Caco-2 (cell line): ENCODE measurements at regions not wholly inside any gene's neighbourhood (a gene's known extent, or its start where the extent isn't known, plus 50 kb on each side); places are given as distances from the start of the nearest gene placed in this dataset.

ENCODE experiments used
- BruUV-seq: library from RNA; stranded (reverse); fragments of 400-500 nt; replicated peaks from 2 replicates; lab custom pipeline; 2021; lab: Mats Ljungman, UMichigan
- CTCF ChIA-PET: fragments of 300-600 bp; sonication (Branson Sonifier 250); formaldehyde crosslinking; loops from one replicate; lab custom pipeline; 2022; ENCODE audit warnings: antibody characterized with exemption; lab: Charles Lee
- POLR2A ChIA-PET: fragments of 300-600 bp; sonication (Branson Sonifier 250); formaldehyde crosslinking; loops from one replicate; lab custom pipeline; 2022; ENCODE audit warnings: antibody characterized with exemption; lab: Charles Lee
- DNase-seq, 2 experiments: peaks; one replicate each; pipeline versions ENCODE4 v3.0.0 to v3.0.0-alpha.2; 2020 to 2022
- H3K27me3 ChIP-seq: replicated peaks from 2 replicates; pipeline ENCODE4 v1.6.0; 2011; ENCODE audit warnings: low read length; ENCODE audit not compliant: control insufficient read depth, insufficient read depth
- H3K36me3 ChIP-seq: 2 replicates; pipeline ENCODE4 v1.5.1; 2011; ENCODE audit warnings: low read length; ENCODE audit not compliant: control insufficient read depth, insufficient read depth
- H3K4me1 ChIP-seq: fragments of 250-450 bp; sonication (Bioruptor Pico); 2 replicates; pipeline ENCODE4 v1.5.1; 2020; ENCODE audit warnings: mild to moderate bottlenecking
- H3K4me3 ChIP-seq: 2 replicates; pipeline ENCODE4 v1.5.1; 2011; ENCODE audit warnings: low read depth, mild to moderate bottlenecking, control low read depth, low read length
- H3K9me3 ChIP-seq: fragments of 250-450 bp; sonication (Bioruptor Pico); 2 replicates; pipeline ENCODE4 v1.5.1; 2020; ENCODE audit warnings: mild to moderate bottlenecking, moderate library complexity
- H3K27ac Mint-ChIP-seq: one replicate; pipeline ENCODE4 v1.8.0; 2022; ENCODE audit warnings: mixed read lengths; ENCODE audit not compliant: unreplicated experiment
- H3K27me3 Mint-ChIP-seq: one replicate; pipeline ENCODE4 v1.8.0; 2022; ENCODE audit warnings: mixed read lengths; ENCODE audit not compliant: insufficient read depth, unreplicated experiment
- H3K36me3 Mint-ChIP-seq: one replicate; pipeline ENCODE4 v1.8.0; 2022; ENCODE audit warnings: mild to moderate bottlenecking, mixed read lengths; ENCODE audit not compliant: insufficient read depth, unreplicated experiment
- H3K4me1 Mint-ChIP-seq: one replicate; pipeline ENCODE4 v1.8.0; 2022; ENCODE audit warnings: low read depth, mixed read lengths; ENCODE audit not compliant: unreplicated experiment
- H3K4me3 Mint-ChIP-seq: one replicate; pipeline ENCODE4 v1.8.0; 2022; ENCODE audit warnings: mild to moderate bottlenecking, moderate library complexity, mixed read lengths; ENCODE audit not compliant: unreplicated experiment
- H3K9me3 Mint-ChIP-seq: one replicate; pipeline ENCODE4 v1.8.0; 2022; ENCODE audit warnings: mixed read lengths; ENCODE audit not compliant: unreplicated experiment
- CTCF ChIP-seq, 2 experiments: fragments of 200-600 bp in 1 of 2; IDR thresholded peaks; 1 replicate in 1 of 2; 2 replicates in 1 of 2; pipeline versions ENCODE4 v1.5.1 to v1.8.0; 2011 to 2022; ENCODE audit warnings: antibody characterized with exemption in 1 of 2, control low read depth in 1 of 2, inconsistent platforms in 1 of 2, low read depth in 1 of 2, low read length in 1 of 2, mild to moderate bottlenecking in 1 of 2, moderate library complexity in 1 of 2; ENCODE audit not compliant: insufficient read depth in 1 of 2, severe bottlenecking in 1 of 2, unreplicated experiment in 1 of 2
- intact Hi-C: fragments of 100-400 bp; cut with micrococcal nuclease; formaldehyde crosslinking; loops from one replicate; pipeline ENCODE4 v1.10.0; 2022; ENCODE audit not compliant: unreplicated experiment

GRCh38 chr6:86563197-86563596 lies 374.1 kb upstream of the HTR1E start:
- no peak overlapping the region for H3K27ac Mint-ChIP-seq
- no peaks in the 10 kb centered on the region for H3K27me3 Mint-ChIP-seq
- Histone ChIP-seq H3K4me3 (no peak overlapping the region), H3K27me3 (no peaks in the 10 kb centered on the region), H3K36me3 (no peaks in the 10 kb centered on the region), H3K9me3 (no peaks in the 10 kb centered on the region), H3K4me1 (no peaks in the 10 kb centered on the region)
- no peaks in the 10 kb centered on the region for H3K9me3 Mint-ChIP-seq
- H3K4me3 Mint-ChIP-seq = no peak overlapping the region
- no peak for TF ChIP-seq CTCF (IDR thresholded peaks at IDR 0.05; ENCODE audit: insufficient read depth in 1 of 2, low read depth in 1 of 2, low read length in 1 of 2, severe bottlenecking in 1 of 2, unreplicated experiment in 1 of 2)
- no TSS peak for BruUV-seq
- intact Hi-C loops = no loop called here
- no peaks in the 10 kb centered on the region for H3K36me3 Mint-ChIP-seq
- ChIA-PET POLR2A (no interaction called here), CTCF (no interaction called here)
- no peaks in the 10 kb centered on the region for H3K4me1 Mint-ChIP-seq
- no peak for DNase-seq

- Histone ChIP-seq H3K27me3 (no peaks in the 10 kb centered on the region), H3K9me3 (no peaks in the 10 kb centered on the region), H3K4me3 (no peak overlapping the region), H3K36me3 (no peaks in the 10 kb centered on the region), H3K4me1 (no peaks in the 10 kb centered on the region)
- H3K27me3 Mint-ChIP-seq = no peaks in the 10 kb centered on the region
- no peak overlapping the region for H3K27ac Mint-ChIP-seq
- POLR2A ChIA-PET = no interaction called here
- DNase-seq = no peak
- H3K9me3 Mint-ChIP-seq = no peaks in the 10 kb centered on the region
- BruUV-seq = no TSS peak
- intact Hi-C loops = no loop called here
- H3K36me3 Mint-ChIP-seq = no peaks in the 10 kb centered on the region
- H3K4me3 Mint-ChIP-seq = no peak overlapping the region
- no peaks in the 10 kb centered on the region for H3K4me1 Mint-ChIP-seq
- TF ChIP-seq CTCF (IDR thresholded peaks at IDR 0.05; ENCODE audit: insufficient read depth in 1 of 2, low read depth in 1 of 2, low read length in 1 of 2, severe bottlenecking in 1 of 2, unreplicated experiment in 1 of 2) = no peak
- CTCF ChIA-PET = no interaction called here
These were observed 379.0 kb upstream of the HTR1E start for GRCh38 chr6:86558318-86558717.

GRCh38 chr6:86537292-86537861 lies 400.0 kb upstream of the HTR1E start:
- BruUV-seq = no TSS peak
- H3K36me3 Mint-ChIP-seq = no peaks in the 10 kb centered on the region
- TF ChIP-seq CTCF (IDR thresholded peaks at IDR 0.05; ENCODE audit: insufficient read depth in 1 of 2, low read depth in 1 of 2, low read length in 1 of 2, severe bottlenecking in 1 of 2, unreplicated experiment in 1 of 2) = no peak
- H3K36me3 ChIP-seq = no peaks in the 10 kb centered on the region
- intact Hi-C loops = no loop called here
- peaks cover 10% of the 10 kb centered on the region for H3K9me3 Mint-ChIP-seq
- no peak overlapping the region for H3K4me3 Mint-ChIP-seq
- DNase-seq = no peak
- H3K27me3 ChIP-seq = no peaks in the 10 kb centered on the region
- ChIA-PET POLR2A (no interaction called here), CTCF (no interaction called here)
- no peaks in the 10 kb centered on the region for H3K4me1 ChIP-seq
- H3K9me3 ChIP-seq = no peaks in the 10 kb centered on the region
- no peaks in the 10 kb centered on the region for H3K4me1 Mint-ChIP-seq
- no peak overlapping the region for H3K4me3 ChIP-seq
- no peak overlapping the region for H3K27ac Mint-ChIP-seq
- H3K27me3 Mint-ChIP-seq = no peaks in the 10 kb centered on the region
